ENCODE measurements at regions not wholly inside any gene's neighbourhood (a gene's known extent, or its start where the extent isn't known, plus 50 kb on each side); places are given as distances from the start of the nearest gene placed in this dataset.

GRCh38 chr2:123913143-123913735 lies 111.8 kb upstream of the CNTNAP5 start:
- H3F3A ChIP-seq (ENCODE audit: insufficient read depth, low read length): no peaks in the 10 kb centered on the region
- no peaks in the 10 kb centered on the region for H3K27me3 ChIP-seq (replicated peaks; ENCODE audit: insufficient read depth, low read length)
- DNase-seq: no peak
- H3K9me3 ChIP-seq (replicated peaks; ENCODE audit: insufficient read depth, low read length): no peaks in the 10 kb centered on the region
- H3K27ac ChIP-seq (ENCODE audit: low read length): no peak overlapping the region
- H3K36me3 ChIP-seq (replicated peaks; ENCODE audit: insufficient read depth, low read length): no peaks in the 10 kb centered on the region
- H3K4me2 ChIP-seq (ENCODE audit: low read depth, low read length): no peak overlapping the region
- H4K20me1 ChIP-seq (ENCODE audit: insufficient read depth, low read length): no peaks in the 10 kb centered on the region
- TF ChIP-seq EZH2 (optimal IDR thresholded peaks at IDR 0.05; ENCODE audit: low read depth, low read length) (no peak), EZH2phosphoT487 (IDR thresholded peaks at IDR 0.05; ENCODE audit: low read length) (no peak)
- TF ChIP-seq, protein P1, sequence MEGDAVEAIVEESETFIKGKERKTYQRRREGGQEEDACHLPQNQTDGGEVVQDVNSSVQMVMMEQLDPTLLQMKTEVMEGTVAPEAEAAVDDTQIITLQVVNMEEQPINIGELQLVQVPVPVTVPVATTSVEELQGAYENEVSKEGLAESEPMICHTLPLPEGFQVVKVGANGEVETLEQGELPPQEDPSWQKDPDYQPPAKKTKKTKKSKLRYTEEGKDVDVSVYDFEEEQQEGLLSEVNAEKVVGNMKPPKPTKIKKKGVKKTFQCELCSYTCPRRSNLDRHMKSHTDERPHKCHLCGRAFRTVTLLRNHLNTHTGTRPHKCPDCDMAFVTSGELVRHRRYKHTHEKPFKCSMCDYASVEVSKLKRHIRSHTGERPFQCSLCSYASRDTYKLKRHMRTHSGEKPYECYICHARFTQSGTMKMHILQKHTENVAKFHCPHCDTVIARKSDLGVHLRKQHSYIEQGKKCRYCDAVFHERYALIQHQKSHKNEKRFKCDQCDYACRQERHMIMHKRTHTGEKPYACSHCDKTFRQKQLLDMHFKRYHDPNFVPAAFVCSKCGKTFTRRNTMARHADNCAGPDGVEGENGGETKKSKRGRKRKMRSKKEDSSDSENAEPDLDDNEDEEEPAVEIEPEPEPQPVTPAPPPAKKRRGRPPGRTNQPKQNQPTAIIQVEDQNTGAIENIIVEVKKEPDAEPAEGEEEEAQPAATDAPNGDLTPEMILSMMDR (IDR thresholded peaks at IDR 0.05; ENCODE audit: low read length): no peak
- H3K79me2 ChIP-seq (ENCODE audit: low read length): no peaks in the 10 kb centered on the region
- no peak overlapping the region for H3K4me3 ChIP-seq (ENCODE audit: low read length)
- H3K4me1 ChIP-seq (ENCODE audit: low read length): no peaks in the 10 kb centered on the region
- no peak overlapping the region for H2AFZ ChIP-seq (ENCODE audit: low read length)
- no peak overlapping the region for H3K9ac ChIP-seq (ENCODE audit: low read length)
- no peaks in the 10 kb centered on the region for H3K9me2 ChIP-seq (replicated peaks; ENCODE audit: insufficient read depth, low read length)

DNA sequence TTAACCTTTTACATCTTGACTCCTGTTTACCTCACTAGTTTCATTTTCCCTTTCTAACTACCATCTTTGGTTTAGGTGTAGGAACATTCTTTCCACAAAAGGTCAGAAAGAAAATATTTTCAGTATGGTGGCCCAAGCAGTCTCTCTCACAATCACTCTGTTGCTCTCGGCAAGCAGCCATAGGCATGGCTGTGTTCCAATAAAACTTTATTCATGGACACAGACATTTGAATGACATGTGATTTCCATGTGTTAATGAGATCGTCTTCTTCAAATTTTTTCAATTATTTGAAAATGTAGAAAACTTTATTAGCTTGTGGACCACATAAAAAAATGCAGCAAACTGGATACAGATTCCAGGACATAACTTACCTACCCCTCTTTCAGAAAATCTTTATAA lies 109.7 kb upstream of the CNTNAP5 start:
- H3K9ac ChIP-seq (ENCODE audit: low read length): no peak overlapping the region
- TF ChIP-seq EZH2phosphoT487 (IDR thresholded peaks at IDR 0.05; ENCODE audit: low read length) (no peak), EZH2 (optimal IDR thresholded peaks at IDR 0.05; ENCODE audit: low read depth, low read length) (no peak)
- TF ChIP-seq, protein P1 (IDR thresholded peaks at IDR 0.05; ENCODE audit: low read length): no peak
- H3K27ac ChIP-seq (ENCODE audit: low read length): no peak overlapping the region
- no peaks in the 10 kb centered on the region for H3K79me2 ChIP-seq (ENCODE audit: low read length)
- no peak overlapping the region for H3K4me2 ChIP-seq (ENCODE audit: low read depth, low read length)
- H3K9me2 ChIP-seq (replicated peaks; ENCODE audit: insufficient read depth, low read length): no peaks in the 10 kb centered on the region
- H4K20me1 ChIP-seq (ENCODE audit: insufficient read depth, low read length): no peaks in the 10 kb centered on the region
- H3K9me3 ChIP-seq (replicated peaks; ENCODE audit: insufficient read depth, low read length): no peaks in the 10 kb centered on the region
- H3K36me3 ChIP-seq (replicated peaks; ENCODE audit: insufficient read depth, low read length): no peaks in the 10 kb centered on the region
- H3K4me3 ChIP-seq (ENCODE audit: low read length): no peak overlapping the region
- no peaks in the 10 kb centered on the region for H3F3A ChIP-seq (ENCODE audit: insufficient read depth, low read length)
- H2AFZ ChIP-seq (ENCODE audit: low read length): no peak overlapping the region
- H3K4me1 ChIP-seq (ENCODE audit: low read length): no peaks in the 10 kb centered on the region
- H3K27me3 ChIP-seq (replicated peaks; ENCODE audit: insufficient read depth, low read length): no peaks in the 10 kb centered on the region
- peak; percentile 25 for DNase-seq

- Histone ChIP-seq H3K4me2 (ENCODE audit: low read depth, low read length) (no peak overlapping the region), H3F3A (ENCODE audit: insufficient read depth, low read length) (no peaks in the 10 kb centered on the region), H3K9me2 (replicated peaks; ENCODE audit: insufficient read depth, low read length) (no peaks in the 10 kb centered on the region), H3K79me2 (ENCODE audit: low read length) (no peaks in the 10 kb centered on the region), H3K27me3 (replicated peaks; ENCODE audit: insufficient read depth, low read length) (no peaks in the 10 kb centered on the region), H3K27ac (ENCODE audit: low read length) (no peak overlapping the region), H3K9ac (ENCODE audit: low read length) (no peak overlapping the region), H3K36me3 (replicated peaks; ENCODE audit: insufficient read depth, low read length) (no peaks in the 10 kb centered on the region), H2AFZ (ENCODE audit: low read length) (no peak overlapping the region), H3K4me1 (ENCODE audit: low read length) (no peaks in the 10 kb centered on the region), H3K9me3 (replicated peaks; ENCODE audit: insufficient read depth, low read length) (no peaks in the 10 kb centered on the region), H4K20me1 (ENCODE audit: insufficient read depth, low read length) (no peaks in the 10 kb centered on the region), H3K4me3 (ENCODE audit: low read length) (no peak overlapping the region)
- no peak for DNase-seq
- TF ChIP-seq EZH2 (optimal IDR thresholded peaks at IDR 0.05; ENCODE audit: low read depth, low read length) (no peak), EZH2phosphoT487 (IDR thresholded peaks at IDR 0.05; ENCODE audit: low read length) (no peak)
- TF ChIP-seq, protein P1 (IDR thresholded peaks at IDR 0.05; ENCODE audit: low read length): no peak
Observed at GRCh38 chr2:123916051-123916450, 109.0 kb upstream of the CNTNAP5 start.
